RWPE1 (cell line): ENCODE measurements at regions not wholly inside any gene's neighbourhood (a gene's known extent, or its start where the extent isn't known, plus 50 kb on each side); places are given as distances from the start of the nearest gene placed in this dataset.
A peak's percentile ranks its signal among the peaks of the same experiment; 100 is the strongest.

Experiments
- CTCF ChIA-PET: fragments of 350-600 bp; sonication (Branson Sonifier 250); formaldehyde crosslinking; extraction: SDS; loops from one replicate; lab custom pipeline; 2021; lab: Yijun Ruan, JAX
- POLR2A ChIA-PET: fragments of 400-600 bp; formaldehyde crosslinking; extraction: SDS; loops from one replicate; lab custom pipeline; 2020; ENCODE audit warnings: antibody characterized with exemption; ENCODE audit not compliant: low non-redundant PET; lab: Yijun Ruan, JAX
- DNase-seq: peaks from one replicate; pipeline ENCODE4 v3.0.0; 2012; ENCODE audit warnings: low spot score
- H3K27ac ChIP-seq: fragments of 450-650 bp; 2 replicates; pipeline ENCODE4 v1.5.1; 2017
- CTCF ChIP-seq: fragments of 450-650 bp; conservative IDR thresholded peaks from 2 replicates; pipeline ENCODE4 v1.5.1; 2017; ENCODE audit warnings: low read depth, mild to moderate bottlenecking

DNA sequence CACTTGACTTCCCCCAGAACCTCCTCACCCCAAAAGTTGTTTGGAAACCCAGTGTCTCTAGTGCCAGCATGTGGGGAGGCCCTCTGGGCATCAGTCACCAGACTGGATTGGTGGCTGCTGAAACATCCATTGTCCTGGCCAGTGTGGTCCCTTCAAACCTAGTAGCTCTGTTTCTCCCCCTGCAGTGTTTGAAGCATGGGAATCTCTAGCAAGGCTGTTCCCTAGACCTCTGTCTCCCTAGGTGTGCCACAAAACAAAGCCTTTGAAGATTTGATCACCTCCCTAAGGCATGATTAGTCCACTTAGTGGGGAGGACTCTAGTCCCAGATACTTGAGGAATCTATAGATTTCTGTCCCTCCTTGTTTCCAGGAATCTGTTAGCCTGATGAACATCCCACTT, 60.3 kb downstream of the ARF6 start:
- DNase-seq = no peak
- ChIA-PET POLR2A (no interaction called here), CTCF (interaction anchor here (0.6 kb wide), 1 partner anchor 108 kb away, joined by 5 read pairs; no protein-coding TSS in a partner anchor)
- no peak for TF ChIP-seq CTCF
- no peak overlapping the region for H3K27ac ChIP-seq

DNA sequence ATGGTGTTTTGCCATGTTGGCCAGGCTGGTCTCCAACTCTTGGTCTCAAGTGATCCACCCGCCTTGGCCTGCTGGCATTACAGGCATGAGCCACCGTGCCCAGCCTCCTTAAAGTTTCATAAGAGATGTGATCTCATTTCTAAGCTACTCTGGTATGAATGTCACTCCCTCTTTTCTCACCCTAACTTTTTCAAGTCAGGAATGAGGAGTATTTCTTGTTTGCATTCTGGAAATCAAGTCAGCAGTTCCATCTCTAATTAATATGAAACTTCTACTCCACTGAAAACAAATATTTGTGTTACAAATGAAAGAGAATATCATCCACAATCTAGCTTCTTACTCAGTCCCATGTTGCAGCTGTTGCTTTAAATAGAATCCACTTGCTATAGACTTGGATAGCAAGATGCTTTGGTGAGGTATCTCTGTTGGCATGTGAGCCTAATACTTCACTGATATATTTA, 61.3 kb downstream of the ARF6 start:
- DNase-seq = no peak
- peak overlapping the region; percentile 57 for H3K27ac ChIP-seq
- ChIA-PET CTCF (interaction anchor here (1.1 kb wide), 1 partner anchor 17 kb away, joined by 6 read pairs; no protein-coding TSS in a partner anchor), POLR2A (no interaction called here)
- TF ChIP-seq CTCF = no peak

- ChIA-PET CTCF (interaction anchor here (1.1 kb wide), 1 partner anchor 16 kb away, joined by 6 read pairs; no protein-coding TSS in a partner anchor), POLR2A (no interaction called here)
- H3K27ac ChIP-seq = peak overlapping the region; percentile 35; the same call in 1 of the 2 replicates
- no peak for TF ChIP-seq CTCF
- DNase-seq = no peak
Measured at GRCh38 chr14:49955024-49955423, 62.1 kb downstream of the ARF6 start.

GRCh38 chr14:49957089-49957852, 64.4 kb downstream of the ARF6 start:
- H3K27ac ChIP-seq = no peak overlapping the region
- TF ChIP-seq CTCF = no peak
- no peak for DNase-seq
- ChIA-PET CTCF (no interaction called here), POLR2A (no interaction called here)

DNA sequence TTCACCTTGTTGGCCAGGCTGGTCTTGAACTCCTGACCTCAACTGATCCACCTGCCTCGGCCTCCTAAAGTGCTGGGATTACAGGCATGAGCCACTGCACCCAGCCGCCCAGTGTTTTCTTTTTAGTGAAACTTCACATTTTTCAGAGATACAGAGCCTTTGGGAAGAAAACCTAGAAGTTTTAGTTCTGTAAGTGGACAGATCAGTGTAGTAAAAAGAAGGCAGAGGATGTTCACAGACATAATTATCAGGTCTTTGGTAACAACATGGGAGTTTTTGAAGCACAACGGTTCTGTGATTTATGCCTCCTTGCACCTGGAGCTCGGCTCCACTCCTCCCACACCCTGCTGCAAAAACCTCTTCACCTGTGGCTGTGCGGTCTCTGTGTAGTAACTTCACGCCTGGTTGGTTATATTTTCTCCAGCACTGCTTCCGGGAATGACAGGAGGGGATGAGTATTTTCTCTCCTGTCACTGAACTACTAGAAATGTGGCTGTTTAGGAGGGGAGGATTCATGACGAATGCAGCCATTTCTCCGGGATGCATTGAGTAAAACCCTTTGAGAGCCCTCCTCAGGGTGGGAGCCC, 67.0 kb downstream of the ARF6 start:
- POLR2A ChIA-PET = no interaction called here
- DNase-seq = no peak
- no peak overlapping the region for H3K27ac ChIP-seq
- CTCF ChIA-PET = no interaction called here
- TF ChIP-seq CTCF = no peak

GRCh38 chr14:49960453-49960852, 67.6 kb downstream of the ARF6 start:
- no peak for DNase-seq
- no peak for TF ChIP-seq CTCF
- ChIA-PET POLR2A (interaction anchor here (0.6 kb wide), 1 partner anchor 362 kb away, joined by 6 read pairs; no protein-coding TSS in a partner anchor), CTCF (no interaction called here)
- H3K27ac ChIP-seq = no peak overlapping the region
